ENCODE measurements at regions not wholly inside any gene's neighbourhood (a gene's known extent, or its start where the extent isn't known, plus 50 kb on each side); places are given as distances from the start of the nearest gene placed in this dataset.

GRCh38 chr5:152290181-152290580 lies 114.9 kb downstream of the NMUR2 start:
- TF ChIP-seq CTCF (IDR thresholded peaks at IDR 0.05) (no peak), POLR2A (IDR thresholded peaks at IDR 0.05) (no peak)
- no peak for DNase-seq
- Histone ChIP-seq H3K36me3 (no peaks in the 10 kb centered on the region), H3K27ac (no peak overlapping the region), H3K27me3 (no peaks in the 10 kb centered on the region), H3K9me3 (no peaks in the 10 kb centered on the region), H3K4me1 (peaks cover 16 to 27% of the 10 kb centered on the region in 2 donors), H3K4me3 (replicated peaks in 1 of 3) (no peak overlapping the region)
- 82 to 86% methylated on average over 5 of the region's 5 CpGs for WGBS, 2 donors
- intact Hi-C loops (cut with DNase I), result no loop called here

GRCh38 chr5:152288917-152289595 lies 116.0 kb downstream of the NMUR2 start:
- no peak for TF ChIP-seq POLR2A (IDR thresholded peaks at IDR 0.05)
- TF ChIP-seq CTCF (IDR thresholded peaks at IDR 0.05), result no peak
- peak overlapping the region; percentile 2 to 74 (median 69) for H3K27ac ChIP-seq

GRCh38 chr5:152288499-152288898 lies 116.6 kb downstream of the NMUR2 start:
- 8 to 12% methylated on average over 6 of the region's 6 CpGs for WGBS, 2 donors
- no peak for TF ChIP-seq CTCF (IDR thresholded peaks at IDR 0.05)
- TF ChIP-seq POLR2A (IDR thresholded peaks at IDR 0.05), result no peak
- H3K4me3 ChIP-seq (replicated peaks in 1 of 3), result no peak overlapping the region
- DNase-seq, result peak; percentile 57 to 64
- peaks cover 16 to 27% of the 10 kb centered on the region in 2 donors for H3K4me1 ChIP-seq
- no peaks in the 10 kb centered on the region for H3K9me3 ChIP-seq
- intact Hi-C loops (cut with DNase I), result no loop called here
- no peaks in the 10 kb centered on the region for H3K27me3 ChIP-seq
- H3K27ac ChIP-seq, result peak overlapping the region; percentile 2 to 74 (median 69)
- no peaks in the 10 kb centered on the region for H3K36me3 ChIP-seq

More at GRCh38 chr5:152288917-152289595, 116.0 kb downstream of the NMUR2 start:
- no peak overlapping the region for H3K4me3 ChIP-seq (replicated peaks in 1 of 3)
- H3K27me3 ChIP-seq, result no peaks in the 10 kb centered on the region
- intact Hi-C loops (cut with DNase I), result no loop called here
- peak; percentile 10 to 18 for DNase-seq
- H3K9me3 ChIP-seq, result no peaks in the 10 kb centered on the region
- WGBS, 2 donors, result 35 to 36% methylated on average over 3 of the region's 3 CpGs
- peaks cover 16 to 27% of the 10 kb centered on the region in 2 donors for H3K4me1 ChIP-seq
- no peaks in the 10 kb centered on the region for H3K36me3 ChIP-seq

- Histone ChIP-seq H3K4me1 (peaks cover 16 to 27% of the 10 kb centered on the region in 2 donors), H3K27ac (no peak overlapping the region), H3K9me3 (no peaks in the 10 kb centered on the region), H3K4me3 (replicated peaks in 1 of 3) (no peak overlapping the region), H3K27me3 (no peaks in the 10 kb centered on the region), H3K36me3 (no peaks in the 10 kb centered on the region)
- 72 to 80% methylated on average over 3 of the region's 3 CpGs for WGBS, 2 donors
- TF ChIP-seq POLR2A (IDR thresholded peaks at IDR 0.05) (no peak), CTCF (IDR thresholded peaks at IDR 0.05) (no peak)
- intact Hi-C loops (cut with DNase I), result no loop called here
- no peak for DNase-seq
Observed at GRCh38 chr5:152285764-152286163, 119.3 kb downstream of the NMUR2 start.

- Histone ChIP-seq H3K36me3 (no peaks in the 10 kb centered on the region), H3K27me3 (no peaks in the 10 kb centered on the region), H3K4me1 (peaks cover 0 to 6% of the 10 kb centered on the region in 2 donors), H3K4me3 (replicated peaks in 1 of 3) (no peak overlapping the region), H3K9me3 (no peaks in the 10 kb centered on the region), H3K27ac (no peak overlapping the region)
- WGBS, 2 donors, result 90 to 95% methylated on average over 1 of the region's 1 CpG
- TF ChIP-seq CTCF (IDR thresholded peaks at IDR 0.05) (no peak), POLR2A (IDR thresholded peaks at IDR 0.05) (no peak)
- intact Hi-C loops (cut with DNase I), result no loop called here
- no peak for DNase-seq
Observed at GRCh38 chr5:152282331-152282730, 122.7 kb downstream of the NMUR2 start.

Measured in thyroid gland (tissue), 4 donors.